Karpas-422 (cell line): ENCODE measurements at regions not wholly inside any gene's neighbourhood (a gene's known extent, or its start where the extent isn't known, plus 50 kb on each side); places are given as distances from the start of the nearest gene placed in this dataset.

Experiments
- DNase-seq: peaks from one replicate; pipeline ENCODE4 v3.0.0-alpha.2; 2015
- H2AFZ ChIP-seq: fragments of 200-600 bp; sonication (generic); 2 replicates; pipeline ENCODE4 v1.6.1; 2014; ENCODE audit warnings: antibody characterized with exemption, low read length, mixed read lengths
- H3K27ac ChIP-seq: fragments of 200-600 bp; sonication (generic); 2 replicates; pipeline ENCODE4 v1.5.1; 2014; ENCODE audit warnings: mild to moderate bottlenecking, low read length, moderate library complexity
- H3K27me3 ChIP-seq: fragments of 200-600 bp; sonication (generic); 2 replicates; pipeline ENCODE4 v1.6.1; 2014; ENCODE audit warnings: low read length, mixed read lengths
- H3K36me3 ChIP-seq: fragments of 200-600 bp; sonication (generic); 2 replicates; pipeline ENCODE4 v1.6.1; 2014; ENCODE audit warnings: low read length, mixed read lengths; ENCODE audit not compliant: insufficient read depth
- H3K4me1 ChIP-seq: fragments of 200-600 bp; sonication (generic); 2 replicates; pipeline ENCODE4 v1.6.1; 2014; ENCODE audit warnings: mild to moderate bottlenecking, low read length, mixed read lengths
- H3K4me2 ChIP-seq: fragments of 200-600 bp; sonication (generic); 2 replicates; pipeline ENCODE4 v1.6.1; 2014; ENCODE audit warnings: low read length, low read depth, mild to moderate bottlenecking; ENCODE audit not compliant: poor library complexity, severe bottlenecking
- H3K4me3 ChIP-seq: fragments of 200-600 bp; sonication (generic); 2 replicates; pipeline ENCODE4 v1.5.1; 2014; ENCODE audit warnings: mild to moderate bottlenecking, antibody characterized with exemption, low read length, mixed read lengths
- H3K79me2 ChIP-seq: fragments of 200-600 bp; sonication (generic); 2 replicates; pipeline ENCODE4 v1.6.1; 2014; ENCODE audit warnings: mild to moderate bottlenecking, low read length, mixed read lengths
- H3K9ac ChIP-seq: fragments of 200-600 bp; sonication (generic); 2 replicates; pipeline ENCODE4 v1.6.0; 2014; ENCODE audit warnings: low read length
- H3K9me2 ChIP-seq: fragments of 200-600 bp; sonication (generic), shearing (Covaris generic); replicated peaks from 2 replicates; pipeline ENCODE4 v1.6.0; 2014; ENCODE audit warnings: mild to moderate bottlenecking, low read length, moderate library complexity; ENCODE audit not compliant: insufficient read depth
- H3K9me3 ChIP-seq: fragments of 300-700, 200-600 bp; sonication (generic); 2 replicates; pipeline ENCODE4 v1.6.1; 2014; ENCODE audit warnings: low read length, mixed read lengths
- H4K20me1 ChIP-seq: fragments of 200-600 bp; sonication (generic); 2 replicates; pipeline ENCODE4 v1.6.1; 2014; ENCODE audit warnings: mild to moderate bottlenecking, antibody characterized with exemption, low read length, low read depth; ENCODE audit not compliant: insufficient read depth

DNA sequence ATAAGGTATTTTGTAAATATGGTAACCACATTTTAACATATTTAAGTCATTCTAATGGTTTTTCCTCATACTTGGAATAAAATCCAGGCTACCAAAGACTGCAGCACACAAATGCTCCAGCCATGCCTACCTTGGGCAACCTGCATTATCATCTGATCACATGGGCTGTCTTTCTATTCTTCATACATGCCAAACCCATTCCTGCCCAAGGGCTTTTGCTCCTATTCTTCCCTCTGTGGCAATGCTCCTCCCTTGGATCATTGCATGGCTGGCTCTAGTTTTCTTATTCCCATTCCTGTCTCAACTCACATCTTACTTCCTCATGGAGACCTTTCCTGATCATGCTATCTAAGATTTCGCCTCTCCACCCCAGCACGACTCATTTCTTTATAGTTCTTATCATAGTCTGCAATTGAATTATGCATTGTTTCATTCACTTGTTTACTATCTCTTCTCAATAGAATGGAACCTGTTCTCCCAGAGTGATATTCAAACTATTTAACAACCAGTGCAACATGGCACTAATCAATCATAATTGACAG, 54.9 kb upstream of the C5orf46 start:
- H3K4me1 ChIP-seq, result no peaks in the 10 kb centered on the region
- DNase-seq, result no peak
- no peaks in the 10 kb centered on the region for H3K9me3 ChIP-seq
- no peaks in the 10 kb centered on the region for H3K79me2 ChIP-seq
- no peaks in the 10 kb centered on the region for H3K27me3 ChIP-seq
- no peak overlapping the region for H3K4me2 ChIP-seq
- H4K20me1 ChIP-seq, result no peaks in the 10 kb centered on the region
- no peak overlapping the region for H3K9ac ChIP-seq
- H3K9me2 ChIP-seq, result no peaks in the 10 kb centered on the region
- no peak overlapping the region for H3K27ac ChIP-seq
- H3K36me3 ChIP-seq, result no peaks in the 10 kb centered on the region
- no peak overlapping the region for H3K4me3 ChIP-seq
- no peak overlapping the region for H2AFZ ChIP-seq

DNA sequence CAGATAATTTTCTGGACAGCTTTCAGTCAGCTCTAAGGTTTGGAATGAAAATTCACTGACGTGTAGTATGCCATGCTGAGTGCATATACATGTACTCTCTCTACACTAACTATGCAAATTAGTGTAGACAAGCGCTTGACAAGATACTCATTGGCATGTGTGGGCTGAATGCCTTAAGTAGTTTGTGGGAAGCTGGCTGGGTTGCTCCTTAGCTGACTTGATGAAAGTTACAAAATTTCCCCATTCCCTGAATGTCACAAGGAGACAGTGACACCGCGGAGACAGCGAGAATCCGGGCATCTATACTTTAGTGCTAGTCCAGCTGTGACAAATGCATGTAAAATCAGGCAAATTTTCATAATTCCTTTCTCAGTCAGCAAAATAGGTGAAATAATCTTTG, 51.6 kb upstream of the C5orf46 start:
- H4K20me1 ChIP-seq, result no peaks in the 10 kb centered on the region
- no peaks in the 10 kb centered on the region for H3K4me1 ChIP-seq
- H3K27me3 ChIP-seq, result no peaks in the 10 kb centered on the region
- H3K79me2 ChIP-seq, result no peaks in the 10 kb centered on the region
- no peak overlapping the region for H3K27ac ChIP-seq
- no peaks in the 10 kb centered on the region for H3K36me3 ChIP-seq
- no peaks in the 10 kb centered on the region for H3K9me3 ChIP-seq
- no peak overlapping the region for H3K4me2 ChIP-seq
- H2AFZ ChIP-seq, result no peak overlapping the region
- H3K9ac ChIP-seq, result no peak overlapping the region
- no peak for DNase-seq
- H3K4me3 ChIP-seq, result no peak overlapping the region
- H3K9me2 ChIP-seq, result no peaks in the 10 kb centered on the region

DNA sequence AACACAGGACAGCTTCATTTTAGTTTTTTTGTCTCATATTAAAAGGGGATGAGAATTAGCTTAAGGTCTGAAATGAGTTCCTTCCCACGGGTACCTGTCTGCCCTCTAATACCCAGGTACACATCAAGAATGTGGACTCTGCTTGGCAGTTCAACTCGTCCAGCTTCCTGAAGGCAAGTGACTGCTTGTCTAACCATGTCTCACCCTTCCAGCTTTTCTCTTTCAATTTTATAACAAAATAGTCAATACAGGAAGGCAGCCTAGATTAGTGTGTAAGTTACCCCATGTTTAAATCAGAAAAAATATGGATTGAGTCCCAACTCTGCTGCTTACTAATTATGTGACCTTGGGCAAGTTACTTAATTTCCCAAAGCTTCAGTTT, 50.5 kb upstream of the C5orf46 start:
- Histone ChIP-seq H3K4me3 (no peak overlapping the region), H3K9me2 (no peaks in the 10 kb centered on the region), H3K79me2 (no peaks in the 10 kb centered on the region), H3K27ac (no peak overlapping the region), H3K36me3 (no peaks in the 10 kb centered on the region), H2AFZ (no peak overlapping the region), H3K4me1 (no peaks in the 10 kb centered on the region), H3K9ac (no peak overlapping the region), H3K27me3 (no peaks in the 10 kb centered on the region), H4K20me1 (no peaks in the 10 kb centered on the region), H3K9me3 (no peaks in the 10 kb centered on the region), H3K4me2 (no peak overlapping the region)
- no peak for DNase-seq

DNA sequence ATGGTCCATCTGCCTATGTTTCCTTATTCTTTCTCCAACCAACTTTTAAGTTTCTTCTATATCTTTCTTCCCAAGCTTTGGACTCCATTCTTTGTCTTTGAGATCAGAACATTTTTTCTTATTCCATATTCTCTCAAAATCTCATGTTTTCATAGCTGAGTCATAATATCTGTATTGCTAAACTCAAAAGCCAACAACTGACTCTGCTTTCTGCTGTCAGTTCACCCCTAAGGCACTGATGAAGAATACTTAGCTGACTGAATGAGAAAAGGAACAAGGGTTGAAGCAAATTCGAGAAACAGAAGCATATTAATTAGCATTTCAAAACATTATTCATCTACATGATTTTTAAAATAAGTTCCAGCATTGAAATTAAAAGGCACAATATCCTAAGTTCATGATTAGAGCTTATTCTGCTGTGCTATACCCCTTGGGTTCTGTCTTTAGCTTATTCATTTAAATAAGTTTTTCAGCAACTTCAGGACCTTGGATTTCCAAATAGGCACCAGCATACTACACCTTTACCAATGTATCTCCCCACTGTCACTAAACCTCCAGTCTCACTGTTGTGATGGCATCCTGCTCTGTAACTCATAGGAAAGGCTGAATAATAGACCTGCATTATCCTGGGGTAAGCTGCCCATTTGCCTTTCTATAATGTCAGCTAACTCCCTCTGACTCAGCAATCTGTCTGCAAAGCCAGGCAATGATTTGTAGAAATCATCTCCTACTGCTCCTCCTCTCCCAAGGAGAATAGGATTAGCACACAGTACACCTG, 49.9 kb upstream of the C5orf46 start:
- H3K36me3 ChIP-seq, result no peaks in the 10 kb centered on the region
- H3K79me2 ChIP-seq, result no peaks in the 10 kb centered on the region
- H3K9ac ChIP-seq, result no peak overlapping the region
- H3K4me1 ChIP-seq, result no peaks in the 10 kb centered on the region
- H3K9me3 ChIP-seq, result no peaks in the 10 kb centered on the region
- no peaks in the 10 kb centered on the region for H4K20me1 ChIP-seq
- H3K4me2 ChIP-seq, result no peak overlapping the region
- no peak overlapping the region for H3K27ac ChIP-seq
- H2AFZ ChIP-seq, result no peak overlapping the region
- H3K9me2 ChIP-seq, result no peaks in the 10 kb centered on the region
- no peak for DNase-seq
- H3K4me3 ChIP-seq, result no peak overlapping the region
- no peaks in the 10 kb centered on the region for H3K27me3 ChIP-seq
